ENCODE measurements at regions not wholly inside any gene's neighbourhood (a gene's known extent, or its start where the extent isn't known, plus 50 kb on each side); places are given as distances from the start of the nearest gene placed in this dataset.
A peak's percentile ranks its signal among the peaks of the same experiment; 100 is the strongest.

GRCh38 chr7:53719122-53719521, 683.7 kb downstream of the POM121L12 start:
- DNase-seq: no peak

- DNase-seq: no peak
Measured at GRCh38 chr7:53740971-53741370, 705.5 kb downstream of the POM121L12 start.

- no peak for DNase-seq
Measured at GRCh38 chr7:53743697-53744402, 708.4 kb downstream of the POM121L12 start.

- DNase-seq: no peak
Measured at GRCh38 chr7:53744403-53744760, 708.9 kb downstream of the POM121L12 start.

GRCh38 chr7:53756946-53757345, 721.5 kb downstream of the POM121L12 start:
- no peak for DNase-seq

GRCh38 chr7:53768186-53768585, 732.8 kb downstream of the POM121L12 start:
- no peak for DNase-seq

GRCh38 chr7:53771701-53772100, 736.3 kb downstream of the POM121L12 start:
- DNase-seq: no peak

- DNase-seq: no peak
Measured at GRCh38 chr7:53776323-53776722, 740.9 kb downstream of the POM121L12 start.

GRCh38 chr7:53789741-53790140, 752.4 kb upstream of the VSTM2A start:
- no peak for DNase-seq

GRCh38 chr7:53794816-53795215, 747.4 kb upstream of the VSTM2A start:
- no peak for DNase-seq

- DNase-seq: no peak
Measured at GRCh38 chr7:53800746-53801145, 741.4 kb upstream of the VSTM2A start.

- DNase-seq: no peak
Measured at GRCh38 chr7:53806119-53806518, 736.1 kb upstream of the VSTM2A start.

- DNase-seq: peak in 1 of 4 experiments; percentile 0
Measured at GRCh38 chr7:53811555-53812079, 730.6 kb upstream of the VSTM2A start.

GRCh38 chr7:53812135-53812534, 730.0 kb upstream of the VSTM2A start:
- no peak for DNase-seq

GRCh38 chr7:53835301-53835700, 706.9 kb upstream of the VSTM2A start:
- DNase-seq: no peak

- DNase-seq: no peak
Measured at GRCh38 chr7:53877688-53878087, 664.5 kb upstream of the VSTM2A start.

GRCh38 chr7:53900856-53901528, 641.2 kb upstream of the VSTM2A start:
- no peak for DNase-seq

GRCh38 chr7:53904355-53904754, 637.8 kb upstream of the VSTM2A start:
- DNase-seq: no peak

GRCh38 chr7:53917637-53918036, 624.5 kb upstream of the VSTM2A start:
- no peak for DNase-seq

- no peak for DNase-seq
Measured at GRCh38 chr7:53920011-53920410, 622.2 kb upstream of the VSTM2A start.

GRCh38 chr7:53940483-53940882, 601.7 kb upstream of the VSTM2A start:
- no peak for DNase-seq

GRCh38 chr7:53947732-53948131, 594.4 kb upstream of the VSTM2A start:
- no peak for DNase-seq

GRCh38 chr7:53965716-53966115, 576.5 kb upstream of the VSTM2A start:
- DNase-seq: no peak

GRCh38 chr7:53983480-53983879, 558.7 kb upstream of the VSTM2A start:
- DNase-seq: no peak
